HepG2 (cell line): ENCODE measurements at regions not wholly inside any gene's neighbourhood (a gene's known extent, or its start where the extent isn't known, plus 50 kb on each side); places are given as distances from the start of the nearest gene placed in this dataset.

Experiments used
- ATAC-seq: fragments of 200-7000 bp; cut with Tn5 transposase; 3 replicates; pipeline ENCODE4 v1.9.1; 2020; ENCODE audit warnings: mild to moderate bottlenecking, moderate library complexity
- BruUV-seq: library from RNA; stranded (reverse); fragments of 400-500 nt; replicated peaks from 2 replicates; lab custom pipeline; 2021; lab: Mats Ljungman, UMichigan
- CTCF ChIA-PET: fragments of 300-600 bp; formaldehyde crosslinking; extraction: SDS; loops from one replicate; lab custom pipeline; 2021; ENCODE audit warnings: low total read pairs, inconsistent platforms, low intra/inter-chr PET ratio; lab: Yijun Ruan, JAX
- POLR2A ChIA-PET: fragments of 350-600 bp; sonication (Branson Sonifier 250); formaldehyde crosslinking; loops from one replicate; lab custom pipeline; 2020; ENCODE audit warnings: antibody characterized with exemption, inconsistent platforms; lab: Yijun Ruan, JAX
- DNase-seq: peaks from one replicate; pipeline ENCODE4 v3.0.0-alpha.2; 2015; ENCODE audit warnings: low spot score
- FAIRE-seq: peaks from 3 replicates; lab custom pipeline; 2011; peaks lifted over from hg19 to GRCh38; lab: Jason Lieb, UNC
- H2AFZ ChIP-seq: one replicate; pipeline ENCODE4 v1.6.1; 2011; ENCODE audit warnings: low read length, inconsistent platforms
- H3K27ac ChIP-seq: fragments of 300-600 bp; 3 replicates; pipeline ENCODE4 v1.8.0; 2011; ENCODE audit warnings: mixed run types, mild to moderate bottlenecking, mixed read lengths, low read length, inconsistent platforms; ENCODE audit not compliant: insufficient read depth; ENCODE audit errors: extremely low read length
- H3K27me3 ChIP-seq, 2 experiments: fragments of 200-600 bp in 1 of 2; 2 replicates in 1 of 2; 3 replicates in 1 of 2; pipeline versions ENCODE4 v1.6.0 to v1.8.0; 2011; ENCODE audit warnings: low read length in 2 of 2, mild to moderate bottlenecking in 2 of 2, moderate library complexity in 2 of 2, inconsistent platforms in 1 of 2; ENCODE audit not compliant: insufficient read depth in 2 of 2, control insufficient read depth in 1 of 2
- H3K36me3 ChIP-seq, 2 experiments: fragments of 200-600 bp in 1 of 2; replicated peaks in 1 of 2; 2 replicates in 1 of 2; 3 replicates in 1 of 2; pipeline versions ENCODE4 v1.5.1 to v1.8.0; 2011; ENCODE audit warnings: low read length in 2 of 2, inconsistent platforms in 1 of 2; ENCODE audit not compliant: insufficient read depth in 2 of 2, control insufficient read depth in 1 of 2
- H3K4me1 ChIP-seq: 2 replicates; pipeline ENCODE4 v1.5.1; 2012; ENCODE audit warnings: low read length, inconsistent platforms; ENCODE audit not compliant: insufficient read depth
- H3K4me2 ChIP-seq: 2 replicates; pipeline ENCODE4 v1.6.0; 2011; ENCODE audit warnings: low read depth, low read length, inconsistent platforms
- H3K4me3 ChIP-seq, 3 experiments: fragments of 200-600 bp in 1 of 3; sonication (generic), shearing (Covaris generic) in 1 of 3; replicated peaks in 1 of 3; 2 replicates each; pipeline ENCODE4 v1.5.1; 2011 to 2016; ENCODE audit warnings: low read length in 3 of 3, inconsistent platforms in 2 of 3, low read depth in 2 of 3, mild to moderate bottlenecking in 2 of 3, control low read depth in 1 of 3, mixed read lengths in 1 of 3; ENCODE audit not compliant: insufficient read depth in 1 of 3
- H3K79me2 ChIP-seq: one replicate; pipeline ENCODE4 v1.6.1; 2011; ENCODE audit warnings: low read length, inconsistent platforms; ENCODE audit not compliant: insufficient read depth
- H3K9ac ChIP-seq: 2 replicates; pipeline ENCODE4 v1.6.0; 2011; ENCODE audit warnings: mild to moderate bottlenecking, low read depth, low read length, inconsistent platforms; ENCODE audit not compliant: insufficient read depth
- H3K9me3 ChIP-seq: 2 replicates; pipeline ENCODE4 v1.5.1; 2012; ENCODE audit warnings: mild to moderate bottlenecking, low read length
- H4K20me1 ChIP-seq: 2 replicates; pipeline ENCODE4 v1.6.0; 2011; ENCODE audit warnings: inconsistent platforms, mild to moderate bottlenecking, low read length, moderate library complexity; ENCODE audit not compliant: insufficient read depth
- BCL6 ChIP-seq: IDR thresholded peaks from 2 replicates; pipeline ENCODE4 v1.6.1; 2016; ENCODE audit warnings: missing genetic modification reagents, missing compliant biosample characterization
- CHD4 ChIP-seq: fragments of 200-600 bp; sonication (generic); IDR thresholded peaks from 2 replicates; pipeline ENCODE4 v1.7.0; 2017; ENCODE audit warnings: mild to moderate bottlenecking, low read length, borderline replicate concordance
- KDM1A ChIP-seq: IDR thresholded peaks from 2 replicates; pipeline ENCODE4 v1.6.1; 2016; ENCODE audit warnings: missing compliant biosample characterization
- NCOR1 ChIP-seq: fragments of 200-600 bp; sonication (generic); IDR thresholded peaks from 2 replicates; pipeline ENCODE4 v1.7.0; 2017; ENCODE audit warnings: antibody characterized with exemption, low read length, borderline replicate concordance
- NR2F1 ChIP-seq, 2 experiments: fragments of 450-650 bp in 1 of 2; formaldehyde crosslinking in 1 of 2; IDR thresholded peaks; 2 replicates each; pipeline versions ENCODE4 v1.5.0 to v1.6.1; 2016 to 2020; ENCODE audit warnings: mild to moderate bottlenecking in 1 of 2, missing compliant biosample characterization in 1 of 2, missing genetic modification reagents in 1 of 2, moderate library complexity in 1 of 2
- RXRA ChIP-seq: sonication (generic); formaldehyde crosslinking; IDR thresholded peaks from 2 replicates; pipeline ENCODE4 v1.5.1; 2020; ENCODE audit warnings: missing genetic modification reagents
- SP1 ChIP-seq, 2 experiments: fragments of 450-650 bp in 1 of 2; sonication (generic) in 1 of 2; formaldehyde crosslinking in 1 of 2; IDR thresholded peaks; 2 replicates each; pipeline versions ENCODE4 v1.4.0 to v1.6.1; 2016 to 2020; ENCODE audit warnings: missing genetic modification reagents in 1 of 2
- WIZ ChIP-seq: sonication (generic); formaldehyde crosslinking; IDR thresholded peaks from 2 replicates; pipeline ENCODE4 v1.5.1; 2020; ENCODE audit warnings: mild to moderate bottlenecking, missing genetic modification reagents
- ZNF101 ChIP-seq: sonication (generic); formaldehyde crosslinking; IDR thresholded peaks from 2 replicates; pipeline ENCODE4 v1.4.0; 2020; ENCODE audit warnings: mild to moderate bottlenecking, low read depth, missing genetic modification reagents, borderline replicate concordance
- ZNF550 ChIP-seq: sonication (generic); formaldehyde crosslinking; IDR thresholded peaks from 2 replicates; pipeline ENCODE4 v1.4.0; 2020; ENCODE audit warnings: mild to moderate bottlenecking, missing genetic modification reagents, borderline replicate concordance
- ZNF788 ChIP-seq: sonication (generic); formaldehyde crosslinking; IDR thresholded peaks from 2 replicates; pipeline ENCODE4 v1.5.0; 2020; ENCODE audit warnings: mild to moderate bottlenecking, missing genetic modification reagents, borderline replicate concordance
- WGBS: methylation state at CpG from one replicate; pipeline ENCODE4 v1.1.6; 2017; ENCODE audit warnings: low lambda C conversion rate; 5-methylcytosine and 5-hydroxymethylcytosine counted together
- in situ Hi-C: cut with HindIII; loops from 2 replicates; pipeline ENCODE4 v1.10.0; 2017; ENCODE audit warnings: low pct_unique_long_range_greater_than_20kb; ENCODE audit not compliant: extremely low pct_ligation_motif_present
- intact Hi-C: fragments of 100-400 bp; cut with micrococcal nuclease; formaldehyde crosslinking; loops from one replicate; pipeline ENCODE4 v1.10.0; 2022; ENCODE audit not compliant: unreplicated experiment
- TF ChIP-seq, protein P1 (sequence below): sonication (generic); formaldehyde crosslinking; IDR thresholded peaks from 2 replicates; pipeline ENCODE4 v1.8.1; 2023; ENCODE audit warnings: missing genetic modification reagents, inconsistent platforms, borderline replicate concordance
- TF ChIP-seq, protein P2 (sequence below): sonication (generic); formaldehyde crosslinking; IDR thresholded peaks from 2 replicates; pipeline ENCODE4 v1.5.1; 2020; ENCODE audit warnings: mild to moderate bottlenecking, missing genetic modification reagents, moderate library complexity
- TF ChIP-seq, protein P3 (sequence below): sonication (generic); formaldehyde crosslinking; IDR thresholded peaks from 2 replicates; pipeline ENCODE4 v1.9.0; 2021; ENCODE audit warnings: missing genetic modification reagents, mild to moderate bottlenecking, borderline replicate concordance
- TF ChIP-seq, protein P4 (sequence below): sonication (generic); formaldehyde crosslinking; IDR thresholded peaks from 2 replicates; pipeline ENCODE4 v1.4.0; 2020; ENCODE audit warnings: missing genetic modification reagents

DNA sequence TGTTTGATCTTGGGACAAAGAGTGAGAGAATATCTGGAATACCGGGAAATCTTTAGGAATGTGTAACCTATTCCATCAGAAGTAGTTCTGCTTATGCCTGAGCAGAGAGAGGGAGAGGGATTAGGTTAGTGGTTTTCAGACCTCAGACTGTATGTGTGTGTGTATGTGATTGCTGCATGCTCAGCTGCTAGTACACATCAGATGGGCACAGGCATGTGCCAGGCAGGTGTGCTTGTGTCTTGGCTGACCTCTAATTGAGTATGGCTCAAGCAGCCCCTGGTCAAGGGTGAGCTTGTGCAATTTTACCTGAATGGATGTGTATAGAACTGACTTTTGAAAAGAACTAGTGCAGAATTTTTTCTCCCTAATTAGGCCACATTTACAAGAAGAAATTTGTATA, 91.2 kb downstream of the INSIG2 start:
- H3K36me3 ChIP-seq, result no peaks in the 10 kb centered on the region
- no peaks in the 10 kb centered on the region for H3K9me3 ChIP-seq
- H3K9ac ChIP-seq, result no peak overlapping the region
- CTCF ChIA-PET, result no interaction called here
- no peak overlapping the region for H3K4me3 ChIP-seq
- WGBS, result 44% methylated on average over 1 of the region's 1 CpG
- ATAC-seq (no peak), FAIRE-seq (no peak), DNase-seq (no peak)
- POLR2A ChIA-PET, result no interaction called here
- no peak overlapping the region for H2AFZ ChIP-seq
- no peak overlapping the region for H3K27ac ChIP-seq
- in situ Hi-C loops (no loop called here), intact Hi-C loops (no loop called here)
- no peaks in the 10 kb centered on the region for H3K79me2 ChIP-seq
- no TSS peak for BruUV-seq
- no peaks in the 10 kb centered on the region for H4K20me1 ChIP-seq
- no peak overlapping the region for H3K4me2 ChIP-seq
- H3K27me3 ChIP-seq, result peaks cover 2 to 19% of the 10 kb centered on the region in 2 experiments; a peak in 2 of 5 replicates
- no peaks in the 10 kb centered on the region for H3K4me1 ChIP-seq
- TF ChIP-seq ZNF788 (CRISPR knock-in tag) (no peak), CHD4 (no peak), SP1 (IDR thresholded peaks at IDR 0.05) (no peak), SP1 (CRISPR knock-in tag; IDR thresholded peaks at IDR 0.05) (no peak), NCOR1 (no peak), WIZ (CRISPR knock-in tag) (no peak), ZNF101 (CRISPR knock-in tag) (no peak), BCL6 (no peak), RXRA (no peak), KDM1A (CRISPR knock-in tag) (no peak), ZNF550 (no peak), NR2F1 (CRISPR knock-in tag; IDR thresholded peaks at IDR 0.05) (no peak)
- TF ChIP-seq, protein P1, sequence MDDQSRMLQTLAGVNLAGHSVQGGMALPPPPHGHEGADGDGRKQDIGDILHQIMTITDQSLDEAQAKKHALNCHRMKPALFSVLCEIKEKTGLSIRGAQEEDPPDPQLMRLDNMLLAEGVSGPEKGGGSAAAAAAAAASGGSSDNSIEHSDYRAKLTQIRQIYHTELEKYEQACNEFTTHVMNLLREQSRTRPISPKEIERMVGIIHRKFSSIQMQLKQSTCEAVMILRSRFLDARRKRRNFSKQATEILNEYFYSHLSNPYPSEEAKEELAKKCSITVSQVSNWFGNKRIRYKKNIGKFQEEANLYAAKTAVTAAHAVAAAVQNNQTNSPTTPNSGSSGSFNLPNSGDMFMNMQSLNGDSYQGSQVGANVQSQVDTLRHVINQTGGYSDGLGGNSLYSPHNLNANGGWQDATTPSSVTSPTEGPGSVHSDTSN, result no peak
- TF ChIP-seq, protein P2, sequence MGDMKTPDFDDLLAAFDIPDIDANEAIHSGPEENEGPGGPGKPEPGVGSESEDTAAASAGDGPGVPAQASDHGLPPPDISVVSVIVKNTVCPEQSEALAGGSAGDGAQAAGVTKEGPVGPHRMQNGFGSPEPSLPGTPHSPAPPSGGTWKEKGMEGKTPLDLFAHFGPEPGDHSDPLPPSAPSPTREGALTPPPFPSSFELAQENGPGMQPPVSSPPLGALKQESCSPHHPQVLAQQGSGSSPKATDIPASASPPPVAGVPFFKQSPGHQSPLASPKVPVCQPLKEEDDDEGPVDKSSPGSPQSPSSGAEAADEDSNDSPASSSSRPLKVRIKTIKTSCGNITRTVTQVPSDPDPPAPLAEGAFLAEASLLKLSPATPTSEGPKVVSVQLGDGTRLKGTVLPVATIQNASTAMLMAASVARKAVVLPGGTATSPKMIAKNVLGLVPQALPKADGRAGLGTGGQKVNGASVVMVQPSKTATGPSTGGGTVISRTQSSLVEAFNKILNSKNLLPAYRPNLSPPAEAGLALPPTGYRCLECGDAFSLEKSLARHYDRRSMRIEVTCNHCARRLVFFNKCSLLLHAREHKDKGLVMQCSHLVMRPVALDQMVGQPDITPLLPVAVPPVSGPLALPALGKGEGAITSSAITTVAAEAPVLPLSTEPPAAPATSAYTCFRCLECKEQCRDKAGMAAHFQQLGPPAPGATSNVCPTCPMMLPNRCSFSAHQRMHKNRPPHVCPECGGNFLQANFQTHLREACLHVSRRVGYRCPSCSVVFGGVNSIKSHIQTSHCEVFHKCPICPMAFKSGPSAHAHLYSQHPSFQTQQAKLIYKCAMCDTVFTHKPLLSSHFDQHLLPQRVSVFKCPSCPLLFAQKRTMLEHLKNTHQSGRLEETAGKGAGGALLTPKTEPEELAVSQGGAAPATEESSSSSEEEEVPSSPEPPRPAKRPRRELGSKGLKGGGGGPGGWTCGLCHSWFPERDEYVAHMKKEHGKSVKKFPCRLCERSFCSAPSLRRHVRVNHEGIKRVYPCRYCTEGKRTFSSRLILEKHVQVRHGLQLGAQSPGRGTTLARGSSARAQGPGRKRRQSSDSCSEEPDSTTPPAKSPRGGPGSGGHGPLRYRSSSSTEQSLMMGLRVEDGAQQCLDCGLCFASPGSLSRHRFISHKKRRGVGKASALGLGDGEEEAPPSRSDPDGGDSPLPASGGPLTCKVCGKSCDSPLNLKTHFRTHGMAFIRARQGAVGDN, result no peak
- TF ChIP-seq, protein P3, sequence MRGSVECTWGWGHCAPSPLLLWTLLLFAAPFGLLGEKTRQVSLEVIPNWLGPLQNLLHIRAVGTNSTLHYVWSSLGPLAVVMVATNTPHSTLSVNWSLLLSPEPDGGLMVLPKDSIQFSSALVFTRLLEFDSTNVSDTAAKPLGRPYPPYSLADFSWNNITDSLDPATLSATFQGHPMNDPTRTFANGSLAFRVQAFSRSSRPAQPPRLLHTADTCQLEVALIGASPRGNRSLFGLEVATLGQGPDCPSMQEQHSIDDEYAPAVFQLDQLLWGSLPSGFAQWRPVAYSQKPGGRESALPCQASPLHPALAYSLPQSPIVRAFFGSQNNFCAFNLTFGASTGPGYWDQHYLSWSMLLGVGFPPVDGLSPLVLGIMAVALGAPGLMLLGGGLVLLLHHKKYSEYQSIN (CRISPR knock-in tag), result no peak
- TF ChIP-seq, protein P4, sequence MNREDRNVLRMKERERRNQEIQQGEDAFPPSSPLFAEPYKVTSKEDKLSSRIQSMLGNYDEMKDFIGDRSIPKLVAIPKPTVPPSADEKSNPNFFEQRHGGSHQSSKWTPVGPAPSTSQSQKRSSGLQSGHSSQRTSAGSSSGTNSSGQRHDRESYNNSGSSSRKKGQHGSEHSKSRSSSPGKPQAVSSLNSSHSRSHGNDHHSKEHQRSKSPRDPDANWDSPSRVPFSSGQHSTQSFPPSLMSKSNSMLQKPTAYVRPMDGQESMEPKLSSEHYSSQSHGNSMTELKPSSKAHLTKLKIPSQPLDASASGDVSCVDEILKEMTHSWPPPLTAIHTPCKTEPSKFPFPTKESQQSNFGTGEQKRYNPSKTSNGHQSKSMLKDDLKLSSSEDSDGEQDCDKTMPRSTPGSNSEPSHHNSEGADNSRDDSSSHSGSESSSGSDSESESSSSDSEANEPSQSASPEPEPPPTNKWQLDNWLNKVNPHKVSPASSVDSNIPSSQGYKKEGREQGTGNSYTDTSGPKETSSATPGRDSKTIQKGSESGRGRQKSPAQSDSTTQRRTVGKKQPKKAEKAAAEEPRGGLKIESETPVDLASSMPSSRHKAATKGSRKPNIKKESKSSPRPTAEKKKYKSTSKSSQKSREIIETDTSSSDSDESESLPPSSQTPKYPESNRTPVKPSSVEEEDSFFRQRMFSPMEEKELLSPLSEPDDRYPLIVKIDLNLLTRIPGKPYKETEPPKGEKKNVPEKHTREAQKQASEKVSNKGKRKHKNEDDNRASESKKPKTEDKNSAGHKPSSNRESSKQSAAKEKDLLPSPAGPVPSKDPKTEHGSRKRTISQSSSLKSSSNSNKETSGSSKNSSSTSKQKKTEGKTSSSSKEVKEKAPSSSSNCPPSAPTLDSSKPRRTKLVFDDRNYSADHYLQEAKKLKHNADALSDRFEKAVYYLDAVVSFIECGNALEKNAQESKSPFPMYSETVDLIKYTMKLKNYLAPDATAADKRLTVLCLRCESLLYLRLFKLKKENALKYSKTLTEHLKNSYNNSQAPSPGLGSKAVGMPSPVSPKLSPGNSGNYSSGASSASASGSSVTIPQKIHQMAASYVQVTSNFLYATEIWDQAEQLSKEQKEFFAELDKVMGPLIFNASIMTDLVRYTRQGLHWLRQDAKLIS (CRISPR knock-in tag), result no peak
